ENCODE measurements at regions not wholly inside any gene's neighbourhood (a gene's known extent, or its start where the extent isn't known, plus 50 kb on each side); places are given as distances from the start of the nearest gene placed in this dataset.
"Not testable (repeated sequence)": the region's sequence is repeated elsewhere in the genome, so short reads cannot be mapped to it uniquely, and the experiment has no call there.

DNA sequence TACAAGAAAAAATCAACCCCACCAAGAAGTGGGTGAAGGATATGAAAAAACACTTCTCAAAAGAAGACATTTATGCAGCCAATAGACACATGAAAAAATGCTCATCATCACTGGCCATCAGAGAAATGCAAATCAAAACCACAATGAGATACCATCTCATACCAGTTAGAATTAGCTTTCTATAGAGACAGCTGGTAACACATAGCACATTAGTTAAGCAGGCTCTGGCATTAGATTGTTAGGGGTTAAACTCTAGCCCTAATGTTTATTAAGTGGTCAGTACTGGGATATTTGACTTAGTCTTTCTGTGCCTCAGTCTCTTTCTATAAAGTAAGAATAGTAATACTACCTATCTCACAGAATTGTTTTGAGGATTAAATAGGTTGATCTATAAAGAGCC lies 65.2 kb upstream of the TGFBR2 start:
- DNase-seq (ENCODE audit: low read depth in 1 of 2, low spot score in 2 of 2); H3K27me3 ChIP-seq (replicated peaks); H3K27ac ChIP-seq; H3K36me3 ChIP-seq; H3K9me3 ChIP-seq (replicated peaks); H3K4me3 ChIP-seq: not testable (repeated sequence)
- peaks cover 33% of the 10 kb centered on the region for H3K4me1 ChIP-seq (replicated peaks)

- Histone ChIP-seq H3K4me3 (no peak overlapping the region), H3K27ac (no peak overlapping the region), H3K36me3 (no peaks in the 10 kb centered on the region), H3K4me1 (replicated peaks) (peaks cover 31% of the 10 kb centered on the region), H3K27me3 (replicated peaks) (no peaks in the 10 kb centered on the region), H3K9me3 (replicated peaks) (no peaks in the 10 kb centered on the region)
- DNase-seq (ENCODE audit: low read depth in 1 of 2, low spot score in 2 of 2) = no peak
Observed at GRCh38 chr3:30542897-30543296, 63.5 kb upstream of the TGFBR2 start.

DNA sequence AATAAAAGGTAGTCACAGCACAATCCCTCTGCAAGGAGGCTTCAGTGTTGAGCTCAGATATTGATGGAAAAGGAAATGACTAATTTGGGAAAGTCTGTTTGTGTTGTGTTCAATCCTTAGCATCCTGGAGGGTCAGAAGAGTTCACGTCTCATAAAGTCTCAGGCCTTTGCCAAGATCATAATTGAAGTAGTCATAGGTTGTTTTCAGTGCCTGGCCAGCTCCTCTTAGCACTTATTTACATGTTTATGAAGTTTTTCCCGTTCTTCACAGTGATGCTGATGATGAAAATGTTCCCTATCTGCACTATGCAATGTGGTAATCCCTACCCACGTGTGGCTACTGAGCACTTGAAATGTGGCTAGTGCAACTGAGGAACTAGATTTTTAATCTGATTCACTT lies 61.6 kb upstream of the TGFBR2 start:
- Histone ChIP-seq H3K36me3 (no peaks in the 10 kb centered on the region), H3K4me3 (no peak overlapping the region), H3K4me1 (replicated peaks) (peaks cover 11% of the 10 kb centered on the region), H3K9me3 (replicated peaks) (no peaks in the 10 kb centered on the region), H3K27me3 (replicated peaks) (no peaks in the 10 kb centered on the region), H3K27ac (no peak overlapping the region)
- peak in 1 of 2 experiments; percentile 26 for DNase-seq (ENCODE audit: low read depth in 1 of 2, low spot score in 2 of 2)

GRCh38 chr3:30546934-30547333 lies 59.5 kb upstream of the TGFBR2 start:
- Histone ChIP-seq H3K36me3 (no peaks in the 10 kb centered on the region), H3K9me3 (replicated peaks) (no peaks in the 10 kb centered on the region), H3K4me3 (no peak overlapping the region), H3K27me3 (replicated peaks) (no peaks in the 10 kb centered on the region), H3K27ac (no peak overlapping the region), H3K4me1 (replicated peaks) (peaks cover 11% of the 10 kb centered on the region)
- no peak for DNase-seq (ENCODE audit: low read depth in 1 of 2, low spot score in 2 of 2)

DNA sequence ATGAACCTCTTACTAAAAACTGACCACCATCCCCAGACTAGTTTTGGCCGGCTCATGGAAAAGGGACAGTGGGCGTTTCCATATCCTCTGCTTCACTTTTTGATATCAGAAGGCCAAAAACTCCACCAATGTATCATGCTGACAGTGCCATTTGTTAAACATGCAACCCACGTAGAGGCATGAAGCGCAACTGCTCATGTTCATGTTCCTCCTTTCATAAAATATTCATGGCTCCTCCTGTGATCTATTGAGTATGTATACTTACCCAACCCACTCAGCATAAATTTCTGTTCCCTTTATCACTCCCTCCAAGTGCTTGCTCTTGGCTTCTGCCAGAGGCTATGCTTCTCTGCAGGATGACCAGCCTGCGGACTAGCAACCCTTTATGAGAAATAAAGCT lies 58.7 kb upstream of the TGFBR2 start:
- Histone ChIP-seq H3K27ac (no peak overlapping the region), H3K9me3 (replicated peaks) (no peaks in the 10 kb centered on the region), H3K4me1 (replicated peaks) (peaks cover 11% of the 10 kb centered on the region), H3K4me3 (no peak overlapping the region), H3K27me3 (replicated peaks) (no peaks in the 10 kb centered on the region), H3K36me3 (no peaks in the 10 kb centered on the region)
- no peak for DNase-seq (ENCODE audit: low read depth in 1 of 2, low spot score in 2 of 2)

GRCh38 chr3:30548600-30548999 lies 57.8 kb upstream of the TGFBR2 start:
- Histone ChIP-seq H3K36me3 (no peaks in the 10 kb centered on the region), H3K4me1 (replicated peaks) (peaks cover 11% of the 10 kb centered on the region), H3K4me3 (no peak overlapping the region), H3K9me3 (replicated peaks) (no peaks in the 10 kb centered on the region), H3K27ac (no peak overlapping the region), H3K27me3 (replicated peaks) (no peaks in the 10 kb centered on the region)
- no peak for DNase-seq (ENCODE audit: low read depth in 1 of 2, low spot score in 2 of 2)

DNA sequence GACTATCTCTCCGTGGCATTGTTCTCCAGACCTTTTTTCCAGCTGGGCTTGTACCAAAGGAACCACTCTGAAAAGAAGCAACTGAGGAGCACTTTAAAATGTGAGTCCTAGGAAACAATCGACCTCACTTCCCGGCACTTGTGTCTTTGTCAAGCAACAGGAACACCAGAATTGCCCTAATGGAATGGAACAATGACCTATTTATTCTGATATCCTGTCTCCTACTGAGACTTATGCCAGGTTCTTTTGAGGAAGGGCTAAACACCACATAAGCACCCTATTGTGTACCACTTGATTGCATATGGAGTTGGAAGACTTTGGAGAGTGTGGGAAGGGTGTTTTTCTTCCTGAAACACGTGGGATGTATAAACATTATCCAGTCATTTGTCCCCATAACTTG lies 56.8 kb upstream of the TGFBR2 start:
- no peak for DNase-seq (ENCODE audit: low read depth in 1 of 2, low spot score in 2 of 2)
- H3K36me3 ChIP-seq = no peaks in the 10 kb centered on the region
- peaks cover 7% of the 10 kb centered on the region for H3K4me1 ChIP-seq (replicated peaks)
- H3K9me3 ChIP-seq (replicated peaks) = no peaks in the 10 kb centered on the region
- no peak overlapping the region for H3K27ac ChIP-seq
- no peak overlapping the region for H3K4me3 ChIP-seq
- H3K27me3 ChIP-seq (replicated peaks) = no peaks in the 10 kb centered on the region

GRCh38 chr3:30550246-30550645 lies 56.2 kb upstream of the TGFBR2 start:
- H3K36me3 ChIP-seq = no peaks in the 10 kb centered on the region
- H3K27ac ChIP-seq = no peak overlapping the region
- no peaks in the 10 kb centered on the region for H3K9me3 ChIP-seq (replicated peaks)
- H3K4me3 ChIP-seq = no peak overlapping the region
- DNase-seq (ENCODE audit: low read depth in 1 of 2, low spot score in 2 of 2) = no peak
- peaks cover under 1% of the 10 kb centered on the region for H3K4me1 ChIP-seq (replicated peaks)
- no peaks in the 10 kb centered on the region for H3K27me3 ChIP-seq (replicated peaks)

DNA sequence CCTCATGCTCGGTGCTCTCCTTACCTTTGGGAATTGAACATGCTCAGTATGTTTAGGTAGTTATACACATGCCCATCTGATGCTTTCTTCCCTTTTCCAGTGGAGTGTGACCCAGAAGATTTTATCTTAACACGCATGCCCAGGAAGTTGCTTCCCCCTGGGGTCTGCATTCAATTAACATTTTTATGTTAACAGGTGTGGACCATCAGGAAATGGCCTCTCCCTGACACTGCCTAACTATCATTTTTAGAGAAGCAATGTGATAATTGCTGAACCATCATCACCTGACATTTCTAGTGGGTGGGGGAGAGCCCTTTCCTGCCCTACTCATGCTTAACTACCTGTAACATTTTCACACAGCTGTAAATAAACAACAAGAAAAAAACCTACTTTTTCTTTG lies 55.1 kb upstream of the TGFBR2 start:
- Histone ChIP-seq H3K36me3 (no peaks in the 10 kb centered on the region), H3K27ac (no peak overlapping the region), H3K4me3 (no peak overlapping the region), H3K9me3 (replicated peaks) (no peaks in the 10 kb centered on the region), H3K27me3 (replicated peaks) (no peaks in the 10 kb centered on the region), H3K4me1 (replicated peaks) (no peaks in the 10 kb centered on the region)
- no peak for DNase-seq (ENCODE audit: low read depth in 1 of 2, low spot score in 2 of 2)

DNA sequence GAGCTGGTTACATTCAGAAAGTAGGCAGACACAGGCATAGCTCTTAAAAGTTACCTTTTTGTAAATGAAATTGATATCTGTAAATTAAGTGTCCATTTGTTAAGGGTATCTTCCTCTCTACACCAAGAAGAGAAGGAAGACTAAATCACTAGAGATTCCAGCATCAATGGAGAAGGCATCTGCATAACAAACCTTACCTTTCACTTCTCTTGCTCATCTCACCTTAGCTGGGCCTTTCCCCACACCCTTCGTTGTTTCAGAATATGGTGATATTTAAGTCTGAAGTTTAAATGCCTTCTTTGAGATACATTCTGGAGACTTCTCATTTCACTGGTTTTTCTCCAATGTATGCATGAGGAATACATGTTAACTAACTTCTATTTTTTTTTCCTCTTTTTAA lies 54.5 kb upstream of the TGFBR2 start:
- no peaks in the 10 kb centered on the region for H3K4me1 ChIP-seq (replicated peaks)
- H3K27me3 ChIP-seq (replicated peaks) = no peaks in the 10 kb centered on the region
- H3K27ac ChIP-seq = no peak overlapping the region
- no peak overlapping the region for H3K4me3 ChIP-seq
- DNase-seq (ENCODE audit: low read depth in 1 of 2, low spot score in 2 of 2) = no peak
- no peaks in the 10 kb centered on the region for H3K36me3 ChIP-seq
- H3K9me3 ChIP-seq (replicated peaks) = no peaks in the 10 kb centered on the region

- no peak for DNase-seq (ENCODE audit: low read depth in 1 of 2, low spot score in 2 of 2)
- no peaks in the 10 kb centered on the region for H3K36me3 ChIP-seq
- H3K4me3 ChIP-seq = no peak overlapping the region
- no peaks in the 10 kb centered on the region for H3K4me1 ChIP-seq (replicated peaks)
- H3K27me3 ChIP-seq (replicated peaks) = no peaks in the 10 kb centered on the region
- H3K9me3 ChIP-seq (replicated peaks) = no peaks in the 10 kb centered on the region
- H3K27ac ChIP-seq = no peak overlapping the region
Observed at GRCh38 chr3:30553641-30554316, 52.6 kb upstream of the TGFBR2 start.

DNA sequence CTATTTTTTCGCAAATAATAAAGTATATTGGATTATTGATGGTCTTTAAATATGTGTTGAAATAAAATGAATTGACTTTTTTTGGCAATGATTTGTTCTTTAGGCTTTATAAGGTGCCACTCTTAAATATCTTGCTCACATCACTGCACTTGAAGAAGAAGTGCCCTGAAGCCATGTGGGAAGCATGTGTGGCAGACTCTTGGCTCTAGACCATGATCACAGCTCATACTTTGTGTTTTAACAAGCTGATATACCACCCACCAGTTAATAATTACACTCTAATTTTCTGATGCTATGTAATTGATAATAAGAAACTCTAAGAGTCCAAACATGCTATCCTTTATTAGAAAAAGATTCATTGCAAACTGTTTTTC lies 52.1 kb upstream of the TGFBR2 start:
- no peaks in the 10 kb centered on the region for H3K4me1 ChIP-seq (replicated peaks)
- H3K4me3 ChIP-seq = no peak overlapping the region
- no peaks in the 10 kb centered on the region for H3K27me3 ChIP-seq (replicated peaks)
- no peak for DNase-seq (ENCODE audit: low read depth in 1 of 2, low spot score in 2 of 2)
- H3K9me3 ChIP-seq (replicated peaks) = no peaks in the 10 kb centered on the region
- no peaks in the 10 kb centered on the region for H3K36me3 ChIP-seq
- H3K27ac ChIP-seq = no peak overlapping the region

- DNase-seq (ENCODE audit: low read depth in 1 of 2, low spot score in 2 of 2) = no peak
- no peaks in the 10 kb centered on the region for H3K9me3 ChIP-seq (replicated peaks)
- H3K4me1 ChIP-seq (replicated peaks) = no peaks in the 10 kb centered on the region
- no peak overlapping the region for H3K27ac ChIP-seq
- no peaks in the 10 kb centered on the region for H3K27me3 ChIP-seq (replicated peaks)
- no peak overlapping the region for H3K4me3 ChIP-seq
- H3K36me3 ChIP-seq = no peaks in the 10 kb centered on the region
Observed at GRCh38 chr3:30555968-30556367, 50.4 kb upstream of the TGFBR2 start.
